D721Med (cell line): ENCODE measurements at regions not wholly inside any gene's neighbourhood (a gene's known extent, or its start where the extent isn't known, plus 50 kb on each side); places are given as distances from the start of the nearest gene placed in this dataset.

Source experiments
- DNase-seq: peaks from one replicate; pipeline ENCODE4 v3.0.0; 2011; ENCODE audit warnings: low spot score; ENCODE audit not compliant: insufficient read length
- FAIRE-seq: peaks from 2 replicates; lab custom pipeline; 2011; peaks lifted over from hg19 to GRCh38; lab: Jason Lieb, UNC
- TF ChIP-seq, protein P1 (sequence below): IDR thresholded peaks from 2 replicates; pipeline ENCODE4 v1.5.1; 2012; ENCODE audit warnings: mild to moderate bottlenecking, control low read depth; ENCODE audit not compliant: insufficient read depth; ENCODE audit errors: missing control alignments

DNA sequence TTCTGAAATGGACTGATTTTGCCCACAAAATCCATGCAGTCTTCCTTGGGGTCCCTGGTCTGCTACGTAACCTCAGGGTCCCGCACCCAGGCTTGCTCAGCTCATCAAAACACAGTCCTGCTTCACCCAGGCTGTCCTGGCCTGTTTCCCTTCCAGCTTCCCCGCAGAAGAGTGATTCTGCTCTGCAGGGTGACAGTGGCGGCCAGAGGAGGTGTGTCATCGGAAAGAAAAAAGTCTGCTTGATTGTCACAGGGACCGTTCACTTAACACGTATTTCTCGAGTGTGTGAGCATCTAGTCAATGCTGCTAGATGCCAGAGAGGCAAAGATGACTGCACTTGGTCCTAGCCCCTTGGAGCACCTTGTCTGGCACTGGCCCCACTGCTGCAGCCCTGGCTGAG is 50.1 kb upstream of the ABHD2 start:
- TF ChIP-seq, protein P1, sequence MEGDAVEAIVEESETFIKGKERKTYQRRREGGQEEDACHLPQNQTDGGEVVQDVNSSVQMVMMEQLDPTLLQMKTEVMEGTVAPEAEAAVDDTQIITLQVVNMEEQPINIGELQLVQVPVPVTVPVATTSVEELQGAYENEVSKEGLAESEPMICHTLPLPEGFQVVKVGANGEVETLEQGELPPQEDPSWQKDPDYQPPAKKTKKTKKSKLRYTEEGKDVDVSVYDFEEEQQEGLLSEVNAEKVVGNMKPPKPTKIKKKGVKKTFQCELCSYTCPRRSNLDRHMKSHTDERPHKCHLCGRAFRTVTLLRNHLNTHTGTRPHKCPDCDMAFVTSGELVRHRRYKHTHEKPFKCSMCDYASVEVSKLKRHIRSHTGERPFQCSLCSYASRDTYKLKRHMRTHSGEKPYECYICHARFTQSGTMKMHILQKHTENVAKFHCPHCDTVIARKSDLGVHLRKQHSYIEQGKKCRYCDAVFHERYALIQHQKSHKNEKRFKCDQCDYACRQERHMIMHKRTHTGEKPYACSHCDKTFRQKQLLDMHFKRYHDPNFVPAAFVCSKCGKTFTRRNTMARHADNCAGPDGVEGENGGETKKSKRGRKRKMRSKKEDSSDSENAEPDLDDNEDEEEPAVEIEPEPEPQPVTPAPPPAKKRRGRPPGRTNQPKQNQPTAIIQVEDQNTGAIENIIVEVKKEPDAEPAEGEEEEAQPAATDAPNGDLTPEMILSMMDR: no peak
- FAIRE-seq: no peak

More for the DNA sequence above, 50.1 kb upstream of the ABHD2 start:
- DNase-seq: no peak
